ENCODE measurements at regions not wholly inside any gene's neighbourhood (a gene's known extent, or its start where the extent isn't known, plus 50 kb on each side); places are given as distances from the start of the nearest gene placed in this dataset.

- TF ChIP-seq CTCF (IDR thresholded peaks at IDR 0.05; ENCODE audit: low read length) (no peak), EZH2 (optimal IDR thresholded peaks at IDR 0.05; ENCODE audit: low read depth, low read length) (no peak), EZH2phosphoT487 (IDR thresholded peaks at IDR 0.05; ENCODE audit: low read length) (no peak)
These were observed 430.4 kb downstream of the TXNL1 start for GRCh38 chr18:56207989-56208388.

Data from MM.1S (cell line).